ENCODE measurements at regions not wholly inside any gene's neighbourhood (a gene's known extent, or its start where the extent isn't known, plus 50 kb on each side); places are given as distances from the start of the nearest gene placed in this dataset.
"Not testable (repeated sequence)": the region's sequence is repeated elsewhere in the genome, so short reads cannot be mapped to it uniquely, and the experiment has no call there.

- DNase-seq (ENCODE audit: low read depth in 4 of 4, low spot score in 3 of 4), result no peak
These were observed 308.4 kb downstream of the DLEU7 start for GRCh38 chr13:50535050-50535449.

- DNase-seq (ENCODE audit: low read depth in 4 of 4, low spot score in 3 of 4), result no peak
These were observed 306.5 kb downstream of the DLEU7 start for GRCh38 chr13:50537029-50537428.

DNA sequence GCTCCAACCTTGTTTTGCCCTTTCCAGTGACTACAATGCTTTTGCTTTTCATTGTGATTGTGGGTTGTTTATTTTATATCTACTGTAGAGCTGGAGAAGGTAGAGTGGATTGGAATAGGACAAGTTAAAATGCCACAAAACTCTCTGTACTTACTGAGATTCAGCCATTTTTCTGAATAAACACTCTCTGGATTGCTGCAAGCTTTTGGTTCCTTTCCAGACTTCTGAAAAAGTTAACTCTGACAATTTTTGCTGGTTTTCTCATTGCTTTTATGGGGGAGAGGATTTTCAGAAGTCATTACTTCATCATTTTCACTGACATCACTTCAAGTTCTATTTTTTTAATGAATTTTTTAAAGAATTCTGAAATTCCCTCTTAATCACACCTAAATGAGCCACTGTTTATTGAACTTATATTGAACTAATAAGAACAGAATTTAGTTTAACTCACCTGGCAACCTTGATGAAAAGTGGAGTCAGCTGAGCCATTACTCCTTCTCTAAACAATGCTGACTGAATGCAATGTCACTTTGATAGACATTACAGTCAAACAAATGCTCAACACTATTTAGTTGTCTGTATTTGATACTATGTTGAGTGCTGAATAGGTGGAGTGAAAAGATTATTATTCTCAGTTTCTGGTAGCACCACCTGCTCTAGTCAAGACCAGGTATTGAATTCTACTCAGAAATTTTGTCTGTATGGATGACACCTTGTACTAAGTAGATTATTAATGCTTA lies 303.5 kb downstream of the DLEU7 start:
- no peak for DNase-seq (ENCODE audit: low read depth in 4 of 4, low spot score in 3 of 4)

GRCh38 chr13:50543141-50543540 lies 300.4 kb downstream of the DLEU7 start:
- no peak for DNase-seq (ENCODE audit: low read depth in 4 of 4, low spot score in 3 of 4)

DNA sequence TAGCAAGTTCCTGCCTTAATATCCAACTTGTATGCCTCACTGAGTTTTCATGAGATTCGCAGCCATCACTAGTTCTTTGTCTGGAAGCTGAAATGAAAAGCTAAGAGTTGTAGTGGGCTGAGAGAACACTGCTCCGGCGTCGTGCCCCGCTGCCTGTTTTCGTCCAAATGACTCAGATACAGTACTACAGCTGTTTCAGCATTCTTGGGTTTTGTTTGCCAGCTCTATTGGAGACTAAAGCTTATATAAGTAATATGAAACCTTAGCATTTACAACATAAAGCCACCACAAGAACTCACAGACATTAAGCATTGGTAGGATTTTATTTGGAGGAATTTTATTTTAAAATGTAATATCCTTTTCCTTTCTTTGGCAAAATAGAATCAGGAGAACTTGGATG lies 299.7 kb downstream of the DLEU7 start:
- no peak for DNase-seq (ENCODE audit: low read depth in 4 of 4, low spot score in 3 of 4)

DNA sequence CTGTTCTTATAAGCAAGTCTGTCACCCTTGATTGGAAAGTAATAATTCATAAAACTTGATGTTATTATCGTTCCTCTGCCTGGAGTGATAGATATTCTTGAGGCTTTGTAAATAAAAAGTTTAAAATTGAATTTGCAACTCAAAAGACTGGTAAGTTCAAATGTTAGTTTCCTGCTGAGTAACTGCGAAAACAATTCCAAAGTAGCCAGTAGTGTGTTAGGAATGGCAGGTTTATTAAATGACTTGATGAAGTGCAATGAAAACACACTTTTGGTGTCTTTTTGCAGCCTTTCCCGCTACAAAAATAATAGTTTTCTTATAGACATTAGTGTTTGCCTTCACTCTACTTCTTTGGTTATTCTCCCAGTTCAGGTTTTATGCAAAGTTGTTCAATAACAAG lies 299.3 kb downstream of the DLEU7 start:
- DNase-seq (ENCODE audit: low read depth in 4 of 4, low spot score in 3 of 4), result no peak

DNA sequence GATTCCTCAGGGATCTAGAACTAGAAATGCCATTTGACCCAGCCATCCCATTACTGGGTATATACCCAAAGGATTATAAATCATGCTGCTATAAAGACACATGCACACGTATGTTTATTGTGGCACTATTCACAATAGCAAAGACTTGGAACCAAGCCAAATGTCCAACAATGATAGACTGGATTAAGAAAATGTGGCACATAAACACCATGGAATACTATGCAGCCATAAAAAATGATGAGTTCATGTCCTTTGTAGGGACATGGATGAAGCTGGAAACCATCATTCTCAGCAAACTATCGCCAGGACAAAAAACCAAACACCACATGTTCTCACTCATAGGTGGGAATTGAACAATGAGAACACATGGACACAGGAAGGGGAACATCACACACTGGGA lies 296.3 kb downstream of the DLEU7 start:
- not testable (repeated sequence) for DNase-seq (ENCODE audit: low read depth in 4 of 4, low spot score in 3 of 4)

DNA sequence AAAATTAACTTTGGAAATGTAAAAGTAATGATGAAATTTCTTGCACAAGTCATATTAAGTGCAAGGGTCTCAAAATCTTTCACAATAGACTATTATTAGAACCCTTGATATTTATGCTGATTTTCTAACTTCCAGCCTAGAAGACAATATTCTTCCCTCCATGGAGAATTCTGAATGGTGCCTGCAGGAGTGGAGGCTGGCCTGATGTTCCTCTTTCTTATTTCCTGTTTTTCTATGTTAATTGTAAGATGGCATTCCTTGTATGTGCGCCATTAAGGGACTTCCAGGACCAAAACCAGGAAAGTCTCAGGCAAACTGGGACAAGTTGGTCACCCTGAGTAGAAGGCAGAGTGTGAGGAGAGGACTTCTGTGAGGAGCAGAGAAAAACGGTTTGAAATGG lies 294.9 kb downstream of the DLEU7 start:
- no peak for DNase-seq (ENCODE audit: low read depth in 4 of 4, low spot score in 3 of 4)

DNA sequence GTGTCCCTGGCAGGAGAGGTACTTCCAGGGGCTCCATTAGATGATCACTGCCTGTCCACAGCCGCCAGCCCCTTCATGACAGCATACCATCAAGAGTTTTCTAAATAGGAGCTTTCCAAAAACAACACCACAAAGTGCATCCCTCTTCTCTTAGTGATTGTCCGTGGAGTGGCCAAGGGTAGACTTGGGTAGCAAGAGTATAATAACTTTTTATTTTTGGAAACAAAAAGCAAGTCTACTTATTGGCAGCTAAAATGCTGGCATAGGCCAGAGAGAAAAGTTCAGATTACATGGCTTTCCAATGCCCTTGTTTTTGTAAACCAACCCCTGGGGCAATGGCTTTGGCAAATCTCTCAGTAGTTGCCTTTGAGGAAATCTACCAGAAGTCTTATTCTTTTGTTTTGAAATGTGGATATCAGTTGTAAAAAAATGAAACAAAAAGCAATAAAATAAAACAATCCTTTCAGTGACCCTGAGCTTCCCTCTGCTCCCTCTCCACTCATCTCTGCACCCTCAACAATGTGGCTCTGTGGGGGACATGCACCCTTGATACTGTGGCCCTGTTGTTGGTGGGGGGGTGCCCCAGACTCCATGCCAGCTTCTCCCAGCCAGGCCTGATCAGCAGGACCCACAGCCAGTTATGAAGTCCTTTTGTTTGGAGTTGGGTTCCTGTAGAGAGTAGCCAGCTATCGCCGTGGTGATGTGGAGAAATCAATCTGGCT lies 294.1 kb downstream of the DLEU7 start:
- DNase-seq (ENCODE audit: low read depth in 4 of 4, low spot score in 3 of 4), result no peak

- no peak for DNase-seq (ENCODE audit: low read depth in 4 of 4, low spot score in 3 of 4)
These were observed 293.3 kb downstream of the DLEU7 start for GRCh38 chr13:50550151-50550550.

- DNase-seq (ENCODE audit: low read depth in 4 of 4, low spot score in 3 of 4), result no peak
These were observed 291.0 kb downstream of the DLEU7 start for GRCh38 chr13:50552424-50552966.

- DNase-seq (ENCODE audit: low read depth in 4 of 4, low spot score in 3 of 4), result no peak
These were observed 281.8 kb downstream of the DLEU7 start for GRCh38 chr13:50561739-50562138.

DNA sequence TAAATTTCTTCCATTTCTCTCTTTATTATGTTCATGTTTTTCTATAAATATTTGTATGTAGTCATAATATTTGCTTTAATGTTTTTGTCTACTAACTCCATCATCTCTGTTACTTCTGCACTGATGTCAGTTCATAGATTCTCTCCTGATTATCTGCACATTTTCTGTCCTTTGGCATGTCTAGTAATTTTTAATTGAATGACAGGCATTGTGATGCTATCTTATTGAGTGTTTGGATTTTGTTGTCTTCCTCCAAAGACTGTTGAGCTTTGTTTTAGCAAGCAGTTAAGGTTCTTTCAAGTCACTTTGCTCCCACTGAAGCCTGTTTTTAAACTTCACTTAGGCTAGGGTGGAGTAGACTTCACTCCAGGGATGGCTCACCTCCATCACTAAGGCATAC lies 276.8 kb downstream of the DLEU7 start:
- no peak for DNase-seq (ENCODE audit: low read depth in 4 of 4, low spot score in 3 of 4)

DNA sequence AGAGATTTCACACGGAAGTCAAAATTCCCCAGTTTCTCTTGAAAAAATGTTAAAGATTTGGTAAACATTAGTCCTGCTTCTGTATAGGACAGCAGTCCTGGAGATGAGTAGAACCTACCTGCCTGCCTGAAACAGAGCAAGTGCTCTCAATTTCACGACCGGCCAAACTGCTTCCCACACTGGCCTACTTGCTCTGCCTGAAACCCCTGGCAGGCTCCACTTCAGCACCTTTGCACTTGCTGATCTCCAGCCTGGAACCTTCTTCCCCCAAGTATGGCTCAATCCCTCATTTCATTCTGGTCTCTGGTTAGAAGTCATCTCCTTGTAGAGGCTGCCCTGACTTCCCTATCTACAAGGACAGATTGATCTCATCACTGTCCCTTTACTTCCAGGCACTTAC lies 271.4 kb downstream of the DLEU7 start:
- DNase-seq (ENCODE audit: low read depth in 4 of 4, low spot score in 3 of 4), result no peak

GRCh38 chr13:50573066-50573465 lies 270.4 kb downstream of the DLEU7 start:
- no peak for DNase-seq (ENCODE audit: low read depth in 4 of 4, low spot score in 3 of 4)

- DNase-seq (ENCODE audit: low read depth in 4 of 4, low spot score in 3 of 4), result no peak
These were observed 268.8 kb downstream of the DLEU7 start for GRCh38 chr13:50574731-50575130.

- no peak for DNase-seq (ENCODE audit: low read depth in 4 of 4, low spot score in 3 of 4)
These were observed 268.4 kb downstream of the DLEU7 start for GRCh38 chr13:50575138-50575537.

DNA sequence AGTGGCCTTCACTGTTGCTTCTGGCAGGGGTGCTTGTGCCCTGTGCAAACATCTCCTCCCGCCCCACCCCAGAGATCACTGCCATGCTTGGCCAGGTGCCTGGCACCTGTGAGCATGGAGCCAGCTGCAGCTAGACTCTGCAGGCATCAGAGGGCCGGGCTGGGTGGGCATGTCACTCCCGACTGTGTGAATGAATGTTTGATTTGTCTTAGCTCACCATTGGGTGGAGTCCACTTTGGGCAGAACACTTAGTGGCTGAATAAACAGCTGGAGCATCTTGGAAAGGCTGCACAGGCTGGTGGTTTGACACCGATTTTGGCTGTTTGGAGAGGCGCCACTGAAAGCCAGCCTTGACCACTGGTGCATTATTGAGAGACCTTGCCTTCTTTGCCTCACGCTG lies 267.3 kb downstream of the DLEU7 start:
- no peak for DNase-seq (ENCODE audit: low read depth in 4 of 4, low spot score in 3 of 4)

GRCh38 chr13:50577806-50578205 lies 265.7 kb downstream of the DLEU7 start:
- DNase-seq (ENCODE audit: low read depth in 4 of 4, low spot score in 3 of 4), result no peak

GRCh38 chr13:50580684-50581305 lies 262.7 kb downstream of the DLEU7 start:
- DNase-seq (ENCODE audit: low read depth in 4 of 4, low spot score in 3 of 4), result no peak

- no peak for DNase-seq (ENCODE audit: low read depth in 4 of 4, low spot score in 3 of 4)
These were observed 261.8 kb downstream of the DLEU7 start for GRCh38 chr13:50581586-50582196.
